LNCaP clone FGC (cell line): ENCODE measurements at regions not wholly inside any gene's neighbourhood (a gene's known extent, or its start where the extent isn't known, plus 50 kb on each side); places are given as distances from the start of the nearest gene placed in this dataset.
A peak's percentile ranks its signal among the peaks of the same experiment; 100 is the strongest.

ENCODE experiments used
- DNase-seq: peaks from one replicate; pipeline ENCODE4 v3.0.0-alpha.2; 2011; ENCODE audit warnings: low read depth
- H3K4me3 ChIP-seq: 2 replicates; pipeline ENCODE4 v1.5.1; 2011; ENCODE audit warnings: mild to moderate bottlenecking, low read depth, low read length, control low read depth
- CTCF ChIP-seq: IDR thresholded peaks from 2 replicates; pipeline ENCODE4 v1.5.1; 2012; ENCODE audit warnings: mild to moderate bottlenecking; ENCODE audit not compliant: control insufficient read depth, insufficient read depth; ENCODE audit errors: extremely low read depth

DNA sequence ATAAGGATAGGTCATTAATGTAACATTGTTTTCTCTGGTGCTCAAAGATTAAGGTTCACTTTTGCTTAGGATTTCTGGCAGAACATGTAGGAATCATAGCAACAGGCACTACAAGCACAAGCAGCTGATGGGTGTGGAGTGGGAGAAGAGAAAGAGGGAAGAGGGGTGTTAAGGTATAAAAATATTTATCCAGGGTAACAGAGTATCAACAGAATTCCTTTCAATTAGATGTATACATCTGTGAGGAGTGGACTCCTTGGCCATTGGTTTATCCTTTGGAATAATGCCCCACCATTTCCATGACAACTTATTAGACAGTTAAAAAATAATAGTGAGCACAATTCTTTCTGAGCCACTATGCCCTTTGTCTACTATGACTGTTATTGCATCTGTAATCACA, 388.3 kb upstream of the DDHD1 start:
- no peak overlapping the region for H3K4me3 ChIP-seq
- no peak for DNase-seq
- no peak for TF ChIP-seq CTCF

DNA sequence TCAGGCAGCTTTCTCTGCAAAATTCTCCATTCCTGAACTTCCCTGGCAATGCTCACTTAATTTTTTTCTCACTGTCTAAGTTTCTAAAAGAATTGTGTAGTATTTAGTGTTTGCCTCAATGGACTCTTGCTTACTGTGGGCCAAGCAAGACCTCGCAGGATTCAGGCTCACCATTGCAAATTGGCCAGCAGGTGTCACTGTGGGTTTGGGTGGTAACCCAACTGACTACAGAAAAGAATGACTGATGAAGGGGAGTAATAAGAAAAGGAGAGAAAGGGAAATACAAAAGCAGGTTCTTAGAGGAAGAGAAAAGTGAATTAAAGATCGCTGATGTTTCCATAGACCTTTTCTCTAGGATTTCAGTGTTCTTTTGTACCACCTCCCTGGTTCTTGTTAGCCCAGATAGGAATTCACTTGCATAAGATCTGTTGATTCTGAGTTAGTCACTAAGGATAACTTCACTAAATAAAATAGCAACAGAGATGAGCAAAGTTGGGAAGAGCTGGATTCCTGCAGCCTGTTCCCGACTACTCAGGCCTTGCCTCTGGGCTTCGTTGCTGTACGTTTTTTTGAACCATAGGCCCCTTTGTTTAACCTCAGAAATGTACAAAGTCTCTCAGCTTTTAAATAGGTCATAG, 386.5 kb upstream of the DDHD1 start:
- no peak overlapping the region for H3K4me3 ChIP-seq
- DNase-seq = peak; percentile 27
- peak; percentile 93 for TF ChIP-seq CTCF

DNA sequence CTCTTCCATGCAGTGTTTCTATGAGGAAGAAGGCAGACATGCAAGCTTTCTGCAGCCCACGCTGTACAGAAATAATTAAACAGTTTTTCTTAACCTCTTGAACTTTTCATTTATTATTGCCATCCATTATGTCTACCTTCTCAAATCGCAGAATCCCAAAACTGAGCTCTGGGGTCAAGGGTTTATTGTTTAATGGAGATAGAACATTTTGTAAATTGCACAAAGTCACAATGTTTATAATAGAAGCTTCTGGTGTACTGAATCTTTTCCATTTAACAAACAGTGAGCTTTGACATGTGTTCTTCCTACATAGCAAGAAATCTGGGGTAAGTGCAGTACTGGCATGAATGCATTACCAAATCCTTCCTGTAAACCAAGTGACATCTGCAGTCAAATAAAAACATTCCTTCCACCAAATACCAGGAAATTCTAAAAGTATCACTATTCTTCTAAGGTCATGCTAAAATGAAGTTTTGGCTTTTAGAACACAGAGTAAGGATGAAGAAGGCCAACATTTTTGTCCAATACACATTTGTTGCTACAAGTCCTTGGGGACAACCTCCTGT, 385.3 kb upstream of the DDHD1 start:
- TF ChIP-seq CTCF = no peak
- DNase-seq = no peak
- H3K4me3 ChIP-seq = no peak overlapping the region

DNA sequence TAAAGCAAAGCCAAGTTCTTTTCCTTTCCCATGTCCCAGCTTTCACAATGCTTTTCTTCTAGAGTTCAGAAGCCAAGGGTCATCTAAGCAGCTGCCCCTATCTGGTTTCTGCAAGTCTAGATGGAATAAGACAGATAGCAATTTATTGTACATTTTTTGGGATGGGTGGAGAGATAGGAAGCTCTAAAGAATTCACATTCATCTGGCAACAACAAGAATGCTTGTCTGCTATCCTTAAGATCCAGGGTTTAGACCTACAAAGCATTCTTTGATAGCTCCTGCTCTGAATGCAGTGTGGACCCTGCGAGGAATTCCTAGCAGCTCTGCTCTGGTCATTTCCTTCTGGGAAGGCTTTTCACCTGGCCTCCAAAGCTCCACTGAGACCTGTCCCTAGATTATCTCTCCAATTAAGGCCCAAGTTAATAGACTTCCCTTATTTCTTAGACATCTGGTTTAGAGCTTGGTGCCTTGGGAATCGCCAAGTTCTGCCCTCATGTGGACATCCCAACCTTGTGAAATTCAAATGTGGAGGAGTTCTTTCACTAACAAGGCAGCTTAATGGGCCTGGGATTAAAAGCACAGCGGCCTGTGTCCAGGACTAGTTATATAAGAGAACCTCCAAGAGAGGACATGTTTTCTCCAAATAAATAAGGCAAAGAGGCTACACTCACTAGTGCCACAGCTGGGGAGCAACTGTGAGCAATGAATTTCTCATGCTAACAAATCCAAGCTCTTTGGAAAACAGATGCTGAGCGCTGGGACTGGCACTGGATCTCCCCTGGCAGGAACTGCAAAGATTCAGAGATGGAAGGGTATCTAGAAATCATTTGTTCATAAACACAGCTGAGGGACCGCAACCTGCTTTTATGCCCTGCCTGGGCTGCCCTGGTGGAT, 384.5 kb upstream of the DDHD1 start:
- no peak for DNase-seq
- no peak overlapping the region for H3K4me3 ChIP-seq
- TF ChIP-seq CTCF = 0 out of 2 replicates have a peak, but pooled peaks have one; percentile 3

- TF ChIP-seq CTCF = no peak
- no peak overlapping the region for H3K4me3 ChIP-seq
- no peak for DNase-seq
Observed at GRCh38 chr14:53536446-53536845, 383.3 kb upstream of the DDHD1 start.

DNA sequence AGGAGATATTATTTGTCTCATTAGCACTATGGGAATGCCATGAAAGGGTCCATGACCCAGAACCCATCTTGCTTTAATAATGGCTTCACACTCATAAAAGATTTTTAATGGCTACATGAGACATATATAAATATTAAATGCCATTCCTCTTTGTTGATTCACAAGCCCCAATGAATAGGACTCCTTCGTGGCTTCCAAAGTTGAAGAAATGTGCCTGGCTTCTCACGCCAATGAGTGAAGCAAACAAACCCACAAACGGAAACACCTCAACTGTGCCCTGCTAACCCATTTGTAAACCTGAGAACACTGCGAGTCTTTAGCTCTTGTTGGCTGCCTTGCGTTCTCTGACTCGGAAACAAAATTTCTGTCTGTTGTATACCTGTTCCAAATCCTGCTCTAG, 381.7 kb upstream of the DDHD1 start:
- TF ChIP-seq CTCF = no peak

More for the DNA sequence above, 381.7 kb upstream of the DDHD1 start:
- H3K4me3 ChIP-seq = no peak overlapping the region
- DNase-seq = no peak
